Ishikawa (cell line): ENCODE measurements at regions not wholly inside any gene's neighbourhood (a gene's known extent, or its start where the extent isn't known, plus 50 kb on each side); places are given as distances from the start of the nearest gene placed in this dataset.

Experiments used
- CEBPB ChIP-seq: IDR thresholded peaks from 2 replicates; pipeline ENCODE4 v1.6.1; 2012
- CREB1 ChIP-seq: IDR thresholded peaks from 2 replicates; pipeline ENCODE4 v1.6.1; 2012; ENCODE audit warnings: low read depth
- EGR1 ChIP-seq: IDR thresholded peaks from 2 replicates; pipeline ENCODE4 v1.6.1; 2012
- EP300 ChIP-seq: IDR thresholded peaks from 2 replicates; pipeline ENCODE4 v1.6.1; 2012; ENCODE audit warnings: borderline replicate concordance
- FOXM1 ChIP-seq: IDR thresholded peaks from 2 replicates; pipeline ENCODE4 v1.6.1; 2012; ENCODE audit warnings: low read depth, borderline replicate concordance
- NFIC ChIP-seq: IDR thresholded peaks from 2 replicates; pipeline ENCODE4 v1.6.1; 2012
- RAD21 ChIP-seq: IDR thresholded peaks from 2 replicates; pipeline ENCODE4 v1.6.1; 2012; ENCODE audit warnings: low read depth
- TAF1 ChIP-seq: IDR thresholded peaks from 2 replicates; pipeline ENCODE4 v1.6.1; 2012; ENCODE audit warnings: low read depth, mild to moderate bottlenecking
- TCF12 ChIP-seq: IDR thresholded peaks from 2 replicates; pipeline ENCODE4 v1.6.1; 2012; ENCODE audit warnings: low read depth
- TEAD4 ChIP-seq: IDR thresholded peaks from 2 replicates; pipeline ENCODE4 v1.6.1; 2012
- TF ChIP-seq, protein P1 (sequence below): IDR thresholded peaks from 2 replicates; pipeline ENCODE4 v1.6.1; 2012
- TF ChIP-seq, protein P2 (sequence below): IDR thresholded peaks from 2 replicates; pipeline ENCODE4 v1.6.1; 2012

DNA sequence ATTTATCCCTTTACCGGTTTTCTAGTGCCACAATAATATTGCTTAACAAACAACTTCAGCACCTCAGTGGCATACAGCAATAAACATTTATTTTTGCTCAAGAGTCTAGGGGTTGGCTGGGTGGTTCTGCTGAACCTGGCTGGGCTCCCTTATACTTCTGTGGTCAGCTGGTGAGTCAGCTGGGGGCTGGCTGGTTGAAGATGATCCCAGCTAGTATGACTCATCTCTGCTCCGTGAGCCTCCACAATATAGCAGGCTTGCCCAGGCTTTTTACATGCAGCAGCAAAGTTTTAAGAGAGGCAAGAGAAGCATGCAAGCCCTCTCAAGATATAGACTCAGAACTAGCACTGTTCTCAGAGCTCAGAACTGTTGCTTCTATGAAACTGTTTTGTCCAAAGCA, 523.5 kb upstream of the CLINT1 start:
- no peak for TF ChIP-seq NFIC
- TF ChIP-seq TCF12, result no peak
- no peak for TF ChIP-seq EP300
- TF ChIP-seq, protein P1, sequence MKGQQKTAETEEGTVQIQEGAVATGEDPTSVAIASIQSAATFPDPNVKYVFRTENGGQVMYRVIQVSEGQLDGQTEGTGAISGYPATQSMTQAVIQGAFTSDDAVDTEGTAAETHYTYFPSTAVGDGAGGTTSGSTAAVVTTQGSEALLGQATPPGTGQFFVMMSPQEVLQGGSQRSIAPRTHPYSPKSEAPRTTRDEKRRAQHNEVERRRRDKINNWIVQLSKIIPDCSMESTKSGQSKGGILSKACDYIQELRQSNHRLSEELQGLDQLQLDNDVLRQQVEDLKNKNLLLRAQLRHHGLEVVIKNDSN, result no peak
- no peak for TF ChIP-seq FOXM1
- TF ChIP-seq, protein P2, sequence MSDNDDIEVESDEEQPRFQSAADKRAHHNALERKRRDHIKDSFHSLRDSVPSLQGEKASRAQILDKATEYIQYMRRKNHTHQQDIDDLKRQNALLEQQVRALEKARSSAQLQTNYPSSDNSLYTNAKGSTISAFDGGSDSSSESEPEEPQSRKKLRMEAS, result no peak
- TF ChIP-seq TAF1, result no peak
- TF ChIP-seq RAD21, result no peak
- TF ChIP-seq CREB1, result no peak
- TF ChIP-seq CEBPB, result no peak
- TF ChIP-seq TEAD4, result no peak
- TF ChIP-seq EGR1, result no peak
